Activated T-cell treated with anti-CD3 and anti-CD28 coated beads for 1 hour (primary cell): ENCODE measurements at regions not wholly inside any gene's neighbourhood (a gene's known extent, or its start where the extent isn't known, plus 50 kb on each side); places are given as distances from the start of the nearest gene placed in this dataset.

Source experiments
- DNase-seq: peaks from one replicate; pipeline ENCODE4 v3.0.0-alpha.2; 2020; ENCODE audit warnings: low read depth

- peak; percentile 39 for DNase-seq
Measured at GRCh38 chr1:110765640-110766335, 91.0 kb upstream of the KCNA3 start.

GRCh38 chr1:110763149-110763548, 88.4 kb upstream of the KCNA3 start:
- no peak for DNase-seq

- DNase-seq, result no peak
Measured at GRCh38 chr1:110760321-110760720, 85.6 kb upstream of the KCNA3 start.

DNA sequence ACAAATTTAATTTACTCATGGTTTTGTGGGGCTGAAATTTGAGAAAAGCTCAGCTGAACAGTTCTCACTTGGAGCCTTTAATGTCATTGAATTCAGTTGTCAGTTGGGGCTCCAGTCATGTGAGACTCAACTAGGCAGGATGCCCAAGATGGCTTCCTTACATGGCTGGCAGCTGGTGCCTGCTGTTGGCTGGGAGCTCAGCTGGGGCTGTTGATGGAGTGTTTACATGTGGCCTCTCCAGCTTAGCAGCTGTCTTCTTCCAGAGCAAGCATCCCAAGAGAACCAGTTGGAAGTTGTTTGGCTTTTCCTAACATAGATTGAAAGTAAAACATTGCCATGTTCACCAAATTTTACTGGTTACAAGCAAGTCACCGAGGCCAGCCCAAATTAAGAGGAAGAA, 81.8 kb upstream of the KCNA3 start:
- DNase-seq, result no peak

DNA sequence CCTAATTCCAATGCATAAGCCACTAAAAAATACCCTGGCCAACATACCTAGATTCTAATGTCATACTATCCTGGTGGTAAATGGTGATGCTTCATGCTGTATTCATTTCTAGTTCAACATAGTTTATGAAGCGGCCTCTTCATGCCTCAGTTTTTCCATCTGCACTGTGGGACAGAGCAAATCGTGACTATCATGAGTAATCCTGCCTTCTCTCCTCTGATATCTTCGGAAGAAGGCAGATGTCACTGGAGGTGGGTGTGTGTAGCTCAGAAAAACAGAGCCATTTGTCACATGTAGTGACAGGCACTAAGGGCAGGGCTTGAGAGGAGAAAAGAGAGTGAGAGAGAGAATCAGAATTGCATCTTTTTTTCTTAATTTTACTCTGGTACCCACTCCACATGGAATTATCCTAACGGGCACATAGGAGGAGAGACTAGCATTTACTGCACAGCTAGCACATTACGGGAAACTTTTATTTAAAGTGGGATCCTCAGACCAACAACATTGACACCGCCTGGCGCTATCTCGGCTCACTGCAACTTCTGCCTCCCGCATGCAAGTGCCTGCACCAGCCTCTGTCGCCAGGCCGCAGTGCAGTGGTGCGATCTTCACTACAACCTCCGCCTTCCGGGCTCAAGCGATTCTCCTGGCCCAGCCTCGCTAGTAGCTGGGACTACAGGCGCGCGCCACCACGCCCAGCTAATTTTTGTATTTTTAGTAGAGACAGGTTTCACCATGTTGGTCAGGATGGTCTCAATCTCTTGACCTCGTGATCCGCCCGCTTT, 78.4 kb upstream of the KCNA3 start:
- DNase-seq, result no peak

GRCh38 chr1:110750562-110750961, 75.8 kb upstream of the KCNA3 start:
- DNase-seq, result no peak

DNA sequence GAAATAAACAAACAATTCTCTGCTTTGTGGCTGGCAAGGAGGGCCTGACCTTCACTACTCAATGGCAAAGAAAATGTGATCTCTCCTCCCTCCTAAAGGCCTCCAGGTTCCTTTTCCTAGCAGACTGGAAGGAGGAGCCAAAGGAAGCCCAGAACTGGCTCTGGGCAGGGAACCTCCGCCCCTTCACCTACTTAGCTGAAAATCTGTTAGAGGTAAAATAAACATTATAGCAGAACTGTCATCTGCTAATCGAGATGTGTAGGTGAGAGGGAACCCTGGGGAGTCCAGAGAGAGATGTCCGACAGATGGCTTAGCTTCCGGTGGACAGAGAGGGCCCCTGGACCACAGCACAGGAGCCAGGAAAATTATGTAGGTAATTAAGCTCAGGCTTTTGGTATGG, 75.2 kb upstream of the KCNA3 start:
- no peak for DNase-seq

DNA sequence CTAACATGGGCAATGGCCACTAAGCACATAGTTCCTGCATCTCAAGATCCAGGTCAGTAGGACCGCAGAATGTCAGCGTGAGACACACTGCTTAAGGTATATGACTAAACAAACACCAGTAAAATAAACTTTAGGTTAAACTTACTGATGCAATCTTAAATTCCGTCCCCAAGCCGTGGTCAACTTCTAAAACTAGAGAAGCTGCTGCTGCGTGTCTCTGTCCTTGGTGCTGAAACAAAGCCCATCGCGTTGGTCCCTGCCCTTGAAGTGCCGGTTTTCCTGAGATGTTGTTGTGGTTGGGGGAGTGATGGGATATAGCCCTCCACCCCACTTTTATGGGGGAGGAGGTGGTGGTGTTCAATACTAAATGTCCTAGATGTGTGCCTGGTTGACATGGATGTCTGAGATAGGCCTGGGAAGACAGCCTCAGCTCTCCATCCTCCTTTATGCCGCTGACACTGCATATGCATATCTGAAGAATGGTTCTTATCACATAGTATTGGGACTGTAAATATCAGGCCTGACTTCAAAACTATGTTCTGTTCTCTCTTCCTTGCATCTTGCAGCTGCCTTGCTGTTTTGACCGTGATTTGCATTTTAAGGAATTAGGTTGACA, 72.0 kb upstream of the KCNA3 start:
- DNase-seq, result peak; percentile 43

GRCh38 chr1:110743397-110743796, 68.7 kb upstream of the KCNA3 start:
- DNase-seq, result no peak

DNA sequence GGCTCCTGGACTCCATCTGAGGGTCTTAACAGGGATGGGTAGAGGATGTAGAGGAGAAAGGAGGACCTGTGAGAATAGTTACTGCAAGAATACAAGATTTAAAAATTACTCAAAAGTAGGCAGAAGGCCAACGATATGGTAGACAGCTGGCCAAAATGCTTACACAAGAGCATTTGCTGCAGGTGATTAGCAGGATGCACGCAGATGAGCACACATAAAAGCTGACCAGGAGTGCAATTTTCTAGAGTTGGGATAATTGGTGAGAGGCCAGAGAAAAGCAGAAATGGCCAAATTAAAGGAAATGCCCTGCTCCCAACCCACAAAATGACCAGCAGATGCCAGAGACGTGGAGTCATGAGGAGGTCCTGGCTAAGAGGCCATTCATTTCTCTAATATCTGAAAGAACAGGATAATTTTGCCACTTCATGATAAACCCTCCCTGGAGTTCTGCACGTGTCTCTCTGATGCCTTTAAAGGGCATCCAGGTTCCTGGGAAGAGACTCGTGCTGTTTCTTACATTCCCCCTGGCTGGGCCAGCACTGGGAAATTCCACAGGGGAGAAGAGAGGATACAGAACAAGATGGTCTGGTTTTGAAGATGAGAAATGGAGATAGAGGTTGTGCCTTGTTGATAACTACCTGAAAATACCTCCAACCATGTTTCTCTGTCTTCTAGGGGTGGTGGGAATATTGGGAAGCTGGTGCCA, 62.3 kb upstream of the KCNA3 start:
- DNase-seq, result no peak

GRCh38 chr1:110734133-110734680, 59.5 kb upstream of the KCNA3 start:
- no peak for DNase-seq

DNA sequence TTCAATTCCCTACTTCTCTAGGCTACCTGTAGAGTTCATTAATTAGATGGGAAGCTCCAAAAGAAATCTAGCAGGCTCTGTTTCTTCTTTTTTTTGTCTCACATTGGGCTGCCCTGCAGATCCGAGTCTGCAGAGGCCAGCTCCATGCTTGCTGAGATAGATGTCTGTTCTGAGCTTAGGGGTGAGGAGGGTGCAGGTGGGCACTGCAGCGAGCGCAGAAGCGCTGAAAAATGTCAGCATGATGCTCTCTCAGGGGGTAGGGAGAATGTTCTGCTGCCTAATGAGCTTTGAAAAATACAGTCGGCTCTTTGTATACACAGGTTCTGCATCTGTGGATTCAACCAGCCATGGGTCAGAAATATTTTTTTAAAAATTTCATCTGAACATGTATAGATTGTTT, 56.8 kb upstream of the KCNA3 start:
- DNase-seq, result no peak

DNA sequence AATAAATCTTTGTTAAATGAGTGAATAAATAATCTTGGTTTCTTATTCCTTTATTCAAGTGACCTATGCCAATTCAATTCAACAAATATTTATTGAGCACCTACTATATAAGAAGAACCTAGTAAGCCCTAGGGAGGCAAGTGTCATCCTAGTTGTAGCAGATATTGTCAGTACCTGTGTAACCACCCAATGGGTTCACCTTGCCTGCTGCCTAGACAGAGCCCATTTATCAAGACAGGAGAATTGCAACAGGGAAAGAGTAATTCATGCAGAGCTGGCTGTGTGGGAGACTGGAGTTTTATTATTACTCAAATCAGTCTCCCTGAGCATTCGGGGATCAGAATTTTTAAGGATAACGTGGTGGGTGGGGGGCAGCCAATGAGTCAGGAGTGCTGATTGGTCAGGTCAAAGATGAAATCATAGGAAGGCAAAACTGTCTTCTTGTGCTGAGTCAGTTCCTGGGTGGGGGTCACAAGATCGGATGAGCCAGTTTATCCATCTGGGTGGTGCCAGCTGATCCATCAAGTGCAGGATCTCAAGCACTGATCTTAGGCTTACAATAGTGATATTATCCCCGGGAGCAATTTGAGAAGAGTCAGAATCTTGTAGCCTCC, 53.8 kb upstream of the KCNA3 start:
- no peak for DNase-seq

- DNase-seq, result no peak
Measured at GRCh38 chr1:110727246-110727645, 52.5 kb upstream of the KCNA3 start.

DNA sequence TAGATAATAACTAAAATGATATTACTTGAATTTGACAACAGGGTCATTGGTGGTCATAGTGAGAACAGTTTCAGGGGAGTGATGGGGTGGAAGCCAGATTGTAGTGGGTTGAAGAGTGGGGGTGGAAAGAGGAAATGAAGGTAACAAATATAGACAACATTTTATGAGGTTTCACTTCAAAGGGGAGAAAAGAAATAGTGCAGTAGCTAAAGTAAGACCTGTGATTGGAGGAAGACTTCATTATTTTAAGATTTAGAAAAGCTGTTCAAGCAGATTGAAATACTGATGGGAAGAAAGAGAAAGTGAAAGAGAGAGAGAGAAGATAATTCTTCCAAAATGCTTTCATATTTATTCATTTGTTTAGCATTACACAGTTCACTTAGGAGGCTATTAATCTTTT, 52.0 kb upstream of the KCNA3 start:
- DNase-seq, result no peak
